Fibroblast of the aortic adventitia (primary cell): ENCODE measurements at regions not wholly inside any gene's neighbourhood (a gene's known extent, or its start where the extent isn't known, plus 50 kb on each side); places are given as distances from the start of the nearest gene placed in this dataset.

ENCODE experiments used
- DNase-seq: peaks from one replicate; pipeline ENCODE4 v3.0.0-alpha.2; 2010; ENCODE audit warnings: low read depth
- H3K4me3 ChIP-seq: 2 replicates; pipeline ENCODE4 v1.5.1; 2011; ENCODE audit warnings: low read depth, mild to moderate bottlenecking, control low read depth, low read length, moderate library complexity
- TF ChIP-seq, protein P1 (sequence below): IDR thresholded peaks from 2 replicates; pipeline ENCODE4 v1.5.1; 2011; ENCODE audit warnings: mild to moderate bottlenecking, low read length, control low read depth, inconsistent platforms; ENCODE audit not compliant: insufficient read depth

DNA sequence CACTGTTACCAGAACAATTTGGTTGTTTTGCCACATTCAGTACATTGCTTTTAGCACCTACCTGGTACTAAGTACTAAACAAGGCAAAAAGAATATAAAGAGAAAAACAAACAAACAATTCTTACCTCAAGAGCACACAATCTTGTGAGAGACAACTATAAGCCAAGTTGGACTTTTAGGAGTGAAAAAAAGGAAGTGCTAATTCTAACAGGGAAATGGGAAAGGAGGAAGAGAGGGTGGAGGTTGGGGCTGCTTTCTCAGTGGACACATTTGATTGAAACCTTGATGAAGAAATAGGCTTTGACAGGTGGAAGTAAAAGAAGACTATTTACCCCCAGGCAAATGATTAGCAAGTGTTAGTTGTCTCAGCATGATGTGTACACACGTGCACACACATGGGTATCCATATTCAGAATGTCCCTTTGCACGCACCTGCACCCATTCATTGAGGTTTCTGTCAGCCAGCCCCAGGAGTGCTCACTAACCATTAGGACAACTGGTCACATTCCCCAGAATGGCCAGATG is 302.6 kb downstream of the ACTL7B start:
- TF ChIP-seq, protein P1, sequence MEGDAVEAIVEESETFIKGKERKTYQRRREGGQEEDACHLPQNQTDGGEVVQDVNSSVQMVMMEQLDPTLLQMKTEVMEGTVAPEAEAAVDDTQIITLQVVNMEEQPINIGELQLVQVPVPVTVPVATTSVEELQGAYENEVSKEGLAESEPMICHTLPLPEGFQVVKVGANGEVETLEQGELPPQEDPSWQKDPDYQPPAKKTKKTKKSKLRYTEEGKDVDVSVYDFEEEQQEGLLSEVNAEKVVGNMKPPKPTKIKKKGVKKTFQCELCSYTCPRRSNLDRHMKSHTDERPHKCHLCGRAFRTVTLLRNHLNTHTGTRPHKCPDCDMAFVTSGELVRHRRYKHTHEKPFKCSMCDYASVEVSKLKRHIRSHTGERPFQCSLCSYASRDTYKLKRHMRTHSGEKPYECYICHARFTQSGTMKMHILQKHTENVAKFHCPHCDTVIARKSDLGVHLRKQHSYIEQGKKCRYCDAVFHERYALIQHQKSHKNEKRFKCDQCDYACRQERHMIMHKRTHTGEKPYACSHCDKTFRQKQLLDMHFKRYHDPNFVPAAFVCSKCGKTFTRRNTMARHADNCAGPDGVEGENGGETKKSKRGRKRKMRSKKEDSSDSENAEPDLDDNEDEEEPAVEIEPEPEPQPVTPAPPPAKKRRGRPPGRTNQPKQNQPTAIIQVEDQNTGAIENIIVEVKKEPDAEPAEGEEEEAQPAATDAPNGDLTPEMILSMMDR: no peak
- DNase-seq: no peak
- H3K4me3 ChIP-seq: no peak overlapping the region

DNA sequence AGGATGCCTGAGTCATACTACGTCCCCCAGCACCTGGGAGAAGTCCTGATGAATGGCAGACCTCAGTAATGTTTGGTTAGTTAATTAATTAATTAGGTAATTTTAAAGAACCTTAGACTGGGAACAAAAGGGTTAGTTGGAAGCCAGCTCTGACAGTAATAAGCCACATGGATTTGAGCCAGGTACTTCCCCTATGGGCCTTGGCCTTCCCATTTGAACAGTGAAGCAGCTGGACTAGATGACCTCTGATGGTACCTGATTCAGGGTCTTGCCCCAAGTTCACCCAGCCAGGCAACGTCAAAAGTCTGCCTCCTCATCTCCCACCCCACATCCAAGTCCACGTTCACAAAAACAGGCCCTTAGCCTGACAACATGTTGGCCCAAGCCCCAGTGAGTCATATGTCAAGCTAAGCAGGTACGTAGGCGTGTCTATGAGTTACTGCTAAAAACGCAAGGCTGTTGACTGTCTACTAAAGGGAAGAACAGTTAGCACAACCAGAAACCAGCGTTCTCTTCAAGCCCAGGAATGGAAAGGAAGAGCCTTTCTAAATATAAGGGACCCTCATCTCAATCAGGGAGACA is 303.2 kb downstream of the ACTL7B start:
- DNase-seq: peak; percentile 28
- H3K4me3 ChIP-seq: no peak overlapping the region

DNA sequence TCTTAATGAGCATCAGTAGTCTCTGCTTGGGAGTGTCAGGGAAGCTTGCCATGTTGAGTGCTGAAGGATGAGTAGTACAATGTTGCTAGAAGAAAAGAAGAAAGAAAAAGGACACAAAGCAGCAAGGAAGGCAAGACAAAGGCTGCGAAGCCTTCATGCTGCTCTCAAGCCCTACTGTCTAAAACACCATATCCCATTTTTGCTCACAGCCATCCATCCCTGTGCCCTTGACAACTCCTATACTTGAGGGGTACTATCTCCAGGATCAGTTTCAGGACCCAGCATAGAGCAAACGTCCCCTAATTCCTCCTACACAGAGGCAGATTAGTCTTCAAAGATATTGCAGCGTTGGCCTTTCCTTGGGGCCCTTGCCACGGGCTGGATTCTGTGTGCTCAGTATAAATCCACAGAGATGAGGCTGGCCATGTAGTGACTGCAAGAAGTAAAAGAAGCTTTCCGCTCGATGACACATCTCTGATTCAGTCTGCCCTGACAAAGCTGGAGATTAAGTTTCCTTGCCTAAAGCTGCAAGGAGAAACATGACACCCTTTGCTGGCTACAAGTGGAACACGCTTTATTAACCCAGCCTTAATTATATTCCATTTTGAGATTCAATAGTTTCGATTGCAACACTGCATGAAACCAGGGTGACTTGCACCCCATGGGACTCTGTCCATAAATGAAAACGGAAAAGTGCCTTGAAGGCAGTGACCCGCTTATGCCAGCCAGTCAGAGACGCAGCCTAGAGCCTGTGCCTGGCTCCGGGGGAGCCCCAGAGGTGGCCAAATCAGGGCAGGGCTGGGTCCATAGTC is 304.6 kb downstream of the ACTL7B start:
- TF ChIP-seq, protein P1: no peak
- H3K4me3 ChIP-seq: no peak overlapping the region
- peak; percentile 90 for DNase-seq

More for the DNA sequence above, 303.2 kb downstream of the ACTL7B start:
- TF ChIP-seq, protein P1: no peak

DNA sequence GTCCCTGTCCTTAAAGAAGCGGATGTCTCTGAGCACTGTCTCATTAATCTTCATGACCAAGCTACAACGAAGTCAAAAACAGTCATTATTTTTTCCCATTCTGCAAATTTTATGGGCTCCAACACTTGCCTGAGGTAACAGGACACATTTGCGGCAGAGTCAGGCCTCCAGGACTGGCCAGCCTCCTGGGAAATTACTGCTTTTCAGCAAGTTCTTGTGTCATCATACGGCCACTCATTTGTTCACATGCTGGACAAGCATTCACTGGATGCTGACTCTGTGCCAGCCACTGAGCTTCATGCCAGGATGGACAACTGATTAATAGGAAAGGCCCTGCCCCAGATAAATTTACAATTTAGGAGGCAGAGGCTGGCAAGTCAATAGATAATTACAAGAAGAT is 305.7 kb downstream of the ACTL7B start:
- DNase-seq: peak; percentile 45
- no peak overlapping the region for H3K4me3 ChIP-seq
- TF ChIP-seq, protein P1: no peak

DNA sequence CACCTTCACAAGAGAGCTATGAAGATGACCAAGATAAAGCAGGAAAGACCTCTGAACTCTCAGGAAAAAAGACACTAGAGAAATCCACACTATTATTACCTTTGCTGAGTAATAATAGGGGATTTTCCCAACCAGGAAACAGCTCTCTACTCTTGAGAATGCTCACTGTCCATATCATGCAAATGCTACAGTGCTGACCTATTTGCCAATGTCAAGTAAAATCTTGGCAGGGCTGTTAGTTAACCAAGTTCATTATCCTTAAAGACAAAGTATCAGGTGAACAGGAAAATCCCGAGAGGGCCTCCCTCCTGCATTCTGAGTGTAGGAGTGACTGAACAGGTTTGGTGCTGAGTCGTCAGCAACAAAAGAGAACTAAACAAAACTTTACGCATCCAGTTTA is 306.6 kb downstream of the ACTL7B start:
- H3K4me3 ChIP-seq: no peak overlapping the region
- TF ChIP-seq, protein P1: no peak
- DNase-seq: no peak

DNA sequence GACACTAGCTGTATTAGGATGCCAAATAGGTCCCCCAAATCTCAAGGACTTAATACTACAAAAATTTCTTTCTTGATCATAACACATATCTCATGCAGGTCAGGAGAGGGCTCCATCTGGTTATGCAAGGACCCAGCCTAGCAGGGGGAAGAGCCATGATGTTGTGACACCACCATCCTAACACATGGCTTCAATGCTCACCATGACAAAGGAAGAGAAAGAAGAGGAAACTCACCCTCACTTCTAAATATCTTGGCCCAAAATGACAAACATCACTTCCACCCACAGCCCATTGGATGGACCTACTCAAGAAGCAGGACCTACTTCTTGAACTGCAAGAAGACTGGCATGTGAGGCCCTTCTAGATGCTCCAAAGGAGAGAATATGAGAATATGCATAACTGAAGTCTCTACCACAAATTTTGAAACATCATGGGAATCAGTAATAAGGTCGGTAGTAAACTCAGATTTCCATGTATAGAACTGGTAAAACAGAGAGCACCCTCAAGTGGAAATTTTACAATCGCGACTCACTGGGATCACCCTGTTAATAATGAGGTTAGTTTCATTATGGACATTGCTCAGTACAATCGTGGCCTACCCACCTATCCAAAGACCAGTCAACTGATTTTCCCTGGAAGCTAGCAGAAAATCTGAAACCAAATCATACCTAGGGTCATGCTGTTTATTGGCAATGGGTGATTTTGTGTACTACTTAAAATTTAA is 308.2 kb downstream of the ACTL7B start:
- H3K4me3 ChIP-seq: no peak overlapping the region
- TF ChIP-seq, protein P1: no peak
- no peak for DNase-seq
